ENCODE measurements at regions not wholly inside any gene's neighbourhood (a gene's known extent, or its start where the extent isn't known, plus 50 kb on each side); places are given as distances from the start of the nearest gene placed in this dataset.

GRCh38 chr2:20128506-20129330, 77.3 kb upstream of the LAPTM4A start:
- no peak overlapping the region for H3K4me3 ChIP-seq (ENCODE audit: insufficient read depth, low read length)
- peaks cover 10% of the 10 kb centered on the region for H3K4me1 ChIP-seq (ENCODE audit: insufficient read depth, low read length)
- H3K79me2 ChIP-seq (ENCODE audit: insufficient read depth, low read length) = no peaks in the 10 kb centered on the region
- H3K4me2 ChIP-seq (ENCODE audit: insufficient read depth, low read length) = no peak overlapping the region
- no peak for DNase-seq (ENCODE audit: insufficient read length, low spot score, missing footprints)
- TF ChIP-seq, protein P1, sequence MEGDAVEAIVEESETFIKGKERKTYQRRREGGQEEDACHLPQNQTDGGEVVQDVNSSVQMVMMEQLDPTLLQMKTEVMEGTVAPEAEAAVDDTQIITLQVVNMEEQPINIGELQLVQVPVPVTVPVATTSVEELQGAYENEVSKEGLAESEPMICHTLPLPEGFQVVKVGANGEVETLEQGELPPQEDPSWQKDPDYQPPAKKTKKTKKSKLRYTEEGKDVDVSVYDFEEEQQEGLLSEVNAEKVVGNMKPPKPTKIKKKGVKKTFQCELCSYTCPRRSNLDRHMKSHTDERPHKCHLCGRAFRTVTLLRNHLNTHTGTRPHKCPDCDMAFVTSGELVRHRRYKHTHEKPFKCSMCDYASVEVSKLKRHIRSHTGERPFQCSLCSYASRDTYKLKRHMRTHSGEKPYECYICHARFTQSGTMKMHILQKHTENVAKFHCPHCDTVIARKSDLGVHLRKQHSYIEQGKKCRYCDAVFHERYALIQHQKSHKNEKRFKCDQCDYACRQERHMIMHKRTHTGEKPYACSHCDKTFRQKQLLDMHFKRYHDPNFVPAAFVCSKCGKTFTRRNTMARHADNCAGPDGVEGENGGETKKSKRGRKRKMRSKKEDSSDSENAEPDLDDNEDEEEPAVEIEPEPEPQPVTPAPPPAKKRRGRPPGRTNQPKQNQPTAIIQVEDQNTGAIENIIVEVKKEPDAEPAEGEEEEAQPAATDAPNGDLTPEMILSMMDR (IDR thresholded peaks at IDR 0.05; ENCODE audit: extremely low read depth, low read depth, low read length) = no peak
- no peak overlapping the region for H3K27ac ChIP-seq (ENCODE audit: low read depth, low read length)
- H3K36me3 ChIP-seq (ENCODE audit: insufficient read depth, low read length) = no peaks in the 10 kb centered on the region
- no peaks in the 10 kb centered on the region for H3K27me3 ChIP-seq (ENCODE audit: insufficient read depth, low read length)
- H4K20me1 ChIP-seq (ENCODE audit: insufficient read depth, low read length) = no peaks in the 10 kb centered on the region
- H3K9me3 ChIP-seq (ENCODE audit: low read depth, low read length) = no peaks in the 10 kb centered on the region
- no peak overlapping the region for H2AFZ ChIP-seq (ENCODE audit: low read length)

GRCh38 chr2:20126469-20126868, 75.0 kb upstream of the LAPTM4A start:
- H3K4me1 ChIP-seq (ENCODE audit: insufficient read depth, low read length) = peaks cover 7% of the 10 kb centered on the region
- H2AFZ ChIP-seq (ENCODE audit: low read length) = no peak overlapping the region
- TF ChIP-seq, protein P1 (IDR thresholded peaks at IDR 0.05; ENCODE audit: extremely low read depth, low read depth, low read length) = no peak
- no peaks in the 10 kb centered on the region for H3K9me3 ChIP-seq (ENCODE audit: low read depth, low read length)
- no peaks in the 10 kb centered on the region for H3K79me2 ChIP-seq (ENCODE audit: insufficient read depth, low read length)
- no peak overlapping the region for H3K4me3 ChIP-seq (ENCODE audit: insufficient read depth, low read length)
- H4K20me1 ChIP-seq (ENCODE audit: insufficient read depth, low read length) = no peaks in the 10 kb centered on the region
- no peaks in the 10 kb centered on the region for H3K36me3 ChIP-seq (ENCODE audit: insufficient read depth, low read length)
- no peak for DNase-seq (ENCODE audit: insufficient read length, low spot score, missing footprints)
- H3K27me3 ChIP-seq (ENCODE audit: insufficient read depth, low read length) = no peaks in the 10 kb centered on the region
- H3K27ac ChIP-seq (ENCODE audit: low read depth, low read length) = no peak overlapping the region
- H3K4me2 ChIP-seq (ENCODE audit: insufficient read depth, low read length) = no peak overlapping the region

GRCh38 chr2:20126040-20126439, 74.6 kb upstream of the LAPTM4A start:
- Histone ChIP-seq H3K4me1 (ENCODE audit: insufficient read depth, low read length) (peaks cover 2% of the 10 kb centered on the region), H3K36me3 (ENCODE audit: insufficient read depth, low read length) (no peaks in the 10 kb centered on the region), H3K4me3 (ENCODE audit: insufficient read depth, low read length) (no peak overlapping the region), H4K20me1 (ENCODE audit: insufficient read depth, low read length) (no peaks in the 10 kb centered on the region), H3K9me3 (ENCODE audit: low read depth, low read length) (no peaks in the 10 kb centered on the region), H2AFZ (ENCODE audit: low read length) (no peak overlapping the region), H3K27me3 (ENCODE audit: insufficient read depth, low read length) (no peaks in the 10 kb centered on the region), H3K27ac (ENCODE audit: low read depth, low read length) (no peak overlapping the region), H3K79me2 (ENCODE audit: insufficient read depth, low read length) (no peaks in the 10 kb centered on the region), H3K4me2 (ENCODE audit: insufficient read depth, low read length) (no peak overlapping the region)
- TF ChIP-seq, protein P1 (IDR thresholded peaks at IDR 0.05; ENCODE audit: extremely low read depth, low read depth, low read length) = no peak
- no peak for DNase-seq (ENCODE audit: insufficient read length, low spot score, missing footprints)

GRCh38 chr2:20125616-20126015, 74.2 kb upstream of the LAPTM4A start:
- Histone ChIP-seq H3K36me3 (ENCODE audit: insufficient read depth, low read length) (no peaks in the 10 kb centered on the region), H3K4me2 (ENCODE audit: insufficient read depth, low read length) (no peak overlapping the region), H3K79me2 (ENCODE audit: insufficient read depth, low read length) (no peaks in the 10 kb centered on the region), H3K4me1 (ENCODE audit: insufficient read depth, low read length) (no peaks in the 10 kb centered on the region), H3K4me3 (ENCODE audit: insufficient read depth, low read length) (no peak overlapping the region), H3K27ac (ENCODE audit: low read depth, low read length) (no peak overlapping the region), H3K9me3 (ENCODE audit: low read depth, low read length) (no peaks in the 10 kb centered on the region), H4K20me1 (ENCODE audit: insufficient read depth, low read length) (no peaks in the 10 kb centered on the region), H2AFZ (ENCODE audit: low read length) (no peak overlapping the region), H3K27me3 (ENCODE audit: insufficient read depth, low read length) (no peaks in the 10 kb centered on the region)
- DNase-seq (ENCODE audit: insufficient read length, low spot score, missing footprints) = no peak
- TF ChIP-seq, protein P1 (IDR thresholded peaks at IDR 0.05; ENCODE audit: extremely low read depth, low read depth, low read length) = no peak

All from osteoblast (primary cell).